Gastrocnemius medialis (tissue), 4 donors: ENCODE measurements at regions not wholly inside any gene's neighbourhood (a gene's known extent, or its start where the extent isn't known, plus 50 kb on each side); places are given as distances from the start of the nearest gene placed in this dataset.

Experiments used
- ATAC-seq, 2 donors: fragments of 150-250 bp; one replicate each; pipeline ENCODE4 v1.9.1; 2016
- DNase-seq, 2 donors: peaks; one replicate each; pipeline ENCODE4 v3.0.0-alpha.2; 2019
- H3K27ac ChIP-seq, 4 donors: fragments of 200-600 bp; sonication (generic); 1 replicate in 1 of 4; 2 replicates in 3 of 4; pipeline ENCODE4 v1.5.1; 2016 to 2018; ENCODE audit warnings: mild to moderate bottlenecking in 2 of 4, moderate library complexity in 1 of 4
- H3K27me3 ChIP-seq, 3 donors: fragments of 200-600 bp; sonication (generic) in 2 of 3; 1 replicate in 1 of 3; 2 replicates in 2 of 3; pipeline versions ENCODE4 v1.5.1 to v1.6.0; 2016 to 2019; ENCODE audit warnings: mild to moderate bottlenecking in 1 of 3, moderate library complexity in 1 of 3
- H3K36me3 ChIP-seq, 2 donors: fragments of 200-600 bp; sonication (generic) in 1 of 2; one replicate each; pipeline ENCODE4 v1.5.1; 2017 to 2018
- H3K4me1 ChIP-seq, 2 donors: fragments of 200-600 bp; sonication (generic) in 1 of 2; one replicate each; pipeline ENCODE4 v1.5.1; 2016 to 2017; ENCODE audit warnings: mild to moderate bottlenecking in 2 of 2
- H3K4me3 ChIP-seq, 4 donors: fragments of 200-600 bp; sonication (generic) in 3 of 4; 1 replicate in 1 of 4; 2 replicates in 3 of 4; pipeline ENCODE4 v1.5.1; 2016 to 2019; ENCODE audit warnings: mild to moderate bottlenecking in 2 of 4
- H3K9me3 ChIP-seq, 3 donors: fragments of 200-600 bp; sonication (generic) in 2 of 3; 1 replicate in 1 of 3; 2 replicates in 2 of 3; pipeline ENCODE4 v1.5.1; 2016 to 2019
- POLR2A ChIP-seq, 2 donors: fragments of 450-650 bp; IDR thresholded peaks; one replicate each; pipeline ENCODE4 v1.6.1; 2017; ENCODE audit warnings: antibody characterized with exemption in 2 of 2, mild to moderate bottlenecking in 2 of 2, moderate library complexity in 2 of 2
- in situ Hi-C, 4 donors: fragments of 200-750 bp; cut with MboI; loops; one replicate each; pipeline versions ENCODE4 v1.15.0 to v1.8.0; 2017; ENCODE audit warnings: low sequenced_read_pairs in 4 of 4
- intact Hi-C: fragments of 100-400 bp; cut with DNase I; formaldehyde crosslinking; loops from one replicate; pipeline ENCODE4 v1.15.1; 2023; ENCODE audit warnings: low total_unique reads
- microRNA counts, 2 donors: library from miRNA; unstranded; fragments of <30 nt; microRNA quantifications; one replicate each; lab custom pipeline; 2016
- microRNA-seq, 2 donors: library from miRNA; unstranded; fragments of <30 nt; microRNA quantifications; one replicate each; pipeline ENCODE4, GENCODE V29; 2016; ENCODE audit warnings: borderline replicate concordance in 2 of 2
- TF ChIP-seq, protein P1 (sequence below), 5 experiments: fragments of 450-650 bp in 3 of 5; fragments of 200-600 bp in 2 of 5; sonication (generic) in 2 of 5; IDR thresholded peaks in 4 of 5; conservative IDR thresholded peaks in 1 of 5; 1 replicate in 4 of 5; 2 replicates in 1 of 5; pipeline ENCODE4 v1.5.1; 2016 to 2019; ENCODE audit warnings: antibody characterized with exemption in 5 of 5, mild to moderate bottlenecking in 3 of 5, moderate library complexity in 3 of 5

DNA sequence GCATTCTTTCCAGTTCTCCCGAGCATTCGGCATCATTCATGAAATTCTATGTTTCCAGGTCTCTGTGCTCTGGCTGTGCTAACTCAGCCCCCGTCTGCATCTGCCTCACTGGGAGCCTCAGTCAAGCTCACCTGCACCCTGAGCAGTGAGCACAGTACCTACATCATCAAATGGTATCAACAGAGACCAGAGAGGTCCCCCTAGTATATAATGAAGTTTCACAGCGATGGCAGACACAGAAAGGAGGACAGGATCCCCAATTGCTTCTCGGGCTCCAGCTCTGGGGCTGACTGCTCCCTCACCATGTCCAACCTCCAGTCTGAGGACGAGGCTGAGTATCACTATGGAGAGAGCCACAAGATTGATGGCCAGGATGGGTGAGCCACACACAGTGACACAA lies 52.8 kb upstream of the IGLL5 start:
- Histone ChIP-seq H3K4me1 (no peaks in the 10 kb centered on the region), H3K27me3 (peaks cover 0 to 10% (median 8%) of the 10 kb centered on the region in 3 donors), H3K36me3 (no peaks in the 10 kb centered on the region), H3K9me3 (no peaks in the 10 kb centered on the region), H3K27ac (no peak overlapping the region), H3K4me3 (no peak overlapping the region)
- TF ChIP-seq, protein P1, sequence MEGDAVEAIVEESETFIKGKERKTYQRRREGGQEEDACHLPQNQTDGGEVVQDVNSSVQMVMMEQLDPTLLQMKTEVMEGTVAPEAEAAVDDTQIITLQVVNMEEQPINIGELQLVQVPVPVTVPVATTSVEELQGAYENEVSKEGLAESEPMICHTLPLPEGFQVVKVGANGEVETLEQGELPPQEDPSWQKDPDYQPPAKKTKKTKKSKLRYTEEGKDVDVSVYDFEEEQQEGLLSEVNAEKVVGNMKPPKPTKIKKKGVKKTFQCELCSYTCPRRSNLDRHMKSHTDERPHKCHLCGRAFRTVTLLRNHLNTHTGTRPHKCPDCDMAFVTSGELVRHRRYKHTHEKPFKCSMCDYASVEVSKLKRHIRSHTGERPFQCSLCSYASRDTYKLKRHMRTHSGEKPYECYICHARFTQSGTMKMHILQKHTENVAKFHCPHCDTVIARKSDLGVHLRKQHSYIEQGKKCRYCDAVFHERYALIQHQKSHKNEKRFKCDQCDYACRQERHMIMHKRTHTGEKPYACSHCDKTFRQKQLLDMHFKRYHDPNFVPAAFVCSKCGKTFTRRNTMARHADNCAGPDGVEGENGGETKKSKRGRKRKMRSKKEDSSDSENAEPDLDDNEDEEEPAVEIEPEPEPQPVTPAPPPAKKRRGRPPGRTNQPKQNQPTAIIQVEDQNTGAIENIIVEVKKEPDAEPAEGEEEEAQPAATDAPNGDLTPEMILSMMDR (IDR thresholded peaks at IDR 0.05 in 4 of 5, conservative IDR thresholded peaks at IDR 0.05 in 1 of 5), result no peak
- TF ChIP-seq POLR2A (IDR thresholded peaks at IDR 0.05), result no peak
- DNase-seq, result no peak
- in situ Hi-C loops (loop anchor here in 1 of 4 donors (25.0 kb wide), 1 partner anchor 303 kb away; the partner anchor contains the start of genes RAB36 and RSPH14), intact Hi-C loops (no loop called here)
- ATAC-seq, result no peak

DNA sequence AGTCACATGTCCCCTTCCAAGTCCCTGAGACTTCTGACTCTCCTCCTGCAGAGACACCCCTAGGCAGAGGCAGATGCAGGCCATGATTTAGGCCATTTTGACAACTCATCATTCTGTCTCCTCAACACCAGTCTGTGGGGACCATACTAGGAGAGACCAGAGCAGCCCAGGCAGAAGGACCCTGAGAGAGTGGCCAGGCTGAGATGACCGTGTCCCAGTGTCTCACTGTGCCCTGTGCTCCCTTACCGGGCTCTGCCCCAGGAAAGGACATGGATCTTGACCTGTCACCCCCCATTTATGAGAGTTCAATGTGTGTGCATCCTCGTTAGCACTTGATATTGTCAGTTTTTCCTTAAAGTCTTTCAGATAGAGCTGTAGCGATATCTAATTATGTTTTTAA lies 52.4 kb upstream of the IGLL5 start:
- Histone ChIP-seq H3K36me3 (no peaks in the 10 kb centered on the region), H3K4me3 (no peak overlapping the region), H3K27me3 (peaks cover 0 to 10% (median 8%) of the 10 kb centered on the region in 3 donors), H3K4me1 (no peaks in the 10 kb centered on the region), H3K9me3 (no peaks in the 10 kb centered on the region), H3K27ac (no peak overlapping the region)
- no peak for TF ChIP-seq POLR2A (IDR thresholded peaks at IDR 0.05)
- in situ Hi-C loops, result loop anchor here in 1 of 4 donors (25.0 kb wide), 1 partner anchor 302 kb away; the partner anchor contains the start of genes RAB36 and RSPH14
- DNase-seq, result no peak
- intact Hi-C loops, result no loop called here
- ATAC-seq, result no peak

DNA sequence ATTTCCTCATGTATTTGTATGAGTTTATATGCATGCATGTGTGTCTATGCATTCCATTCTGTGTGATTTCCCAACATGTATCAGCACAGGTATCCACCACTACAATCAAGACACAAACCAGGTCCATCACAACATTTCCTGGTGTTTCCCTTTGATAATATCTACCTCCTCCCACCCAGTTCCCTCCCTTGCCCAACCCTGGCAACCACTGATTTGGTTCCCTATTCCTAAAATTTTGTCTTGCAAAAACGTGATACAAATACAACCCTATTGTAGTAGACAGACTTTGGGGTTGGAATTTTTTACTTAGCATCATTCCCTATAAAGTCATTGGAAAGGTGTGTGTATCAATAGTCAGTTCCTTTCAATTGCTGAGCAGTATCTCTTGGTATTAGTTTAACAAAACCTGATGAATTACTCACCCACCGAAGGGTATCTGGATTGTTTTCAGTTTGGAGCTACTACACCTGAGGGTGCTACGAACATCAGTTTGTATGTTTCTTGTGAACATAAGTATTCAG lies 51.8 kb upstream of the IGLL5 start:
- no peaks in the 10 kb centered on the region for H3K4me1 ChIP-seq
- in situ Hi-C loops (loop anchor here in 1 of 4 donors (25.0 kb wide), 1 partner anchor 301 kb away; the partner anchor contains the start of genes RAB36 and RSPH14), intact Hi-C loops (no loop called here)
- TF ChIP-seq POLR2A (IDR thresholded peaks at IDR 0.05), result no peak
- TF ChIP-seq, protein P1 (IDR thresholded peaks at IDR 0.05 in 4 of 5, conservative IDR thresholded peaks at IDR 0.05 in 1 of 5), result no peak
- no peaks in the 10 kb centered on the region for H3K36me3 ChIP-seq
- no peak for DNase-seq
- no peak for ATAC-seq
- no peaks in the 10 kb centered on the region for H3K9me3 ChIP-seq
- peaks cover 0 to 10% (median 8%) of the 10 kb centered on the region in 3 donors for H3K27me3 ChIP-seq
- no peak overlapping the region for H3K27ac ChIP-seq
- no peak overlapping the region for H3K4me3 ChIP-seq

DNA sequence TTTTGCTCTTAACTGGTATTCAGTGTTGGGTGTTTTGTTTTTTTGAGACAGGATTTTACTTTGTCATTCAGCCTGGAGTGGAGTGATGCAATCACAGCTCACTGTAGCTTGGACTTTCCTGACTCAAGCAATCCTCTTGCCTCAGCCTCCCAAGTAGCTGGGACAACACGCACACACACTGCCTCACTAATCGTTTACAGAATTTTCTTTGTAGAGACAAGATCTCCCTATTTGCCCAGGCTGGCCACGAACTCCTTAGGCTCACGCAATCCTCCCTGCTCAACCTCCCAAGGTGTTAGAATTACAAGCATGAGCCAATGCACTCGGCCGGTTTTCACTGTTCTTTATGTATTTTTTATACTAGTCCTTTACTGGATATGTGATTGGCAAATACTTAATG lies 51.0 kb upstream of the IGLL5 start:
- no peaks in the 10 kb centered on the region for H3K36me3 ChIP-seq
- DNase-seq, result no peak
- H3K4me3 ChIP-seq, result no peak overlapping the region
- no peak for ATAC-seq
- no peak overlapping the region for H3K27ac ChIP-seq
- no peaks in the 10 kb centered on the region for H3K9me3 ChIP-seq
- no peak for TF ChIP-seq POLR2A (IDR thresholded peaks at IDR 0.05)
- TF ChIP-seq, protein P1 (IDR thresholded peaks at IDR 0.05 in 4 of 5, conservative IDR thresholded peaks at IDR 0.05 in 1 of 5), result no peak
- in situ Hi-C loops (loop anchor here in 1 of 4 donors (25.0 kb wide), 1 partner anchor 301 kb away; the partner anchor contains the start of genes RAB36 and RSPH14), intact Hi-C loops (no loop called here)
- peaks cover 0 to 10% (median 8%) of the 10 kb centered on the region in 3 donors for H3K27me3 ChIP-seq
- H3K4me1 ChIP-seq, result no peaks in the 10 kb centered on the region

MicroRNAs encoded in the stretch of these regions (microRNA counts, 767-probe panel; counts per million panel counts)
- 356 to 448 counts per million in 2 donors for microRNA hsa-miR-650 (lab: Ali Mortazavi, UCI)

Small RNA genes in the stretch of these regions (microRNA-seq; reads per million reads assigned to microRNA genes)
- gene MIR650, result 0 reads per million in 2 donors
